ENCODE measurements at regions not wholly inside any gene's neighbourhood (a gene's known extent, or its start where the extent isn't known, plus 50 kb on each side); places are given as distances from the start of the nearest gene placed in this dataset.

DNA sequence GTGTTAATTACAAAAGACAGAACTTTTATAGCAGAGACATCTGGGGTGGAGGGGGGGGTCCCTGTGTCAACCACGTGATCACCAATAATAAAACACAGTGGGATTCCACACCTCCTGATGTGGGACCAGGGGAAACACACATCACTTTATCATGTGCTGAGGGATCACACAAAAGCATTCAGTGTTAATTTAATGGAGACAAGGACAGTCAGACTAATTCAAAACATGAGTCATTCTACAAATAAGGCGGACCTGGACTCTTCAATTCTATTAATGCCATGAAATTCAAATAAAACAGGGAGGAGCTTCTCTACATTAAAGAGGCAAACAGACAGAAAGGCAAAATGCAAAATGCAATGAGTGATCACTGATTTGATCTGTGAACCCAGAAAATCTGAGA lies 67.3 kb upstream of the PFKP start:
- TF ChIP-seq, protein P1, sequence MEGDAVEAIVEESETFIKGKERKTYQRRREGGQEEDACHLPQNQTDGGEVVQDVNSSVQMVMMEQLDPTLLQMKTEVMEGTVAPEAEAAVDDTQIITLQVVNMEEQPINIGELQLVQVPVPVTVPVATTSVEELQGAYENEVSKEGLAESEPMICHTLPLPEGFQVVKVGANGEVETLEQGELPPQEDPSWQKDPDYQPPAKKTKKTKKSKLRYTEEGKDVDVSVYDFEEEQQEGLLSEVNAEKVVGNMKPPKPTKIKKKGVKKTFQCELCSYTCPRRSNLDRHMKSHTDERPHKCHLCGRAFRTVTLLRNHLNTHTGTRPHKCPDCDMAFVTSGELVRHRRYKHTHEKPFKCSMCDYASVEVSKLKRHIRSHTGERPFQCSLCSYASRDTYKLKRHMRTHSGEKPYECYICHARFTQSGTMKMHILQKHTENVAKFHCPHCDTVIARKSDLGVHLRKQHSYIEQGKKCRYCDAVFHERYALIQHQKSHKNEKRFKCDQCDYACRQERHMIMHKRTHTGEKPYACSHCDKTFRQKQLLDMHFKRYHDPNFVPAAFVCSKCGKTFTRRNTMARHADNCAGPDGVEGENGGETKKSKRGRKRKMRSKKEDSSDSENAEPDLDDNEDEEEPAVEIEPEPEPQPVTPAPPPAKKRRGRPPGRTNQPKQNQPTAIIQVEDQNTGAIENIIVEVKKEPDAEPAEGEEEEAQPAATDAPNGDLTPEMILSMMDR (IDR thresholded peaks at IDR 0.05; ENCODE audit: low read depth, low read length), result no peak
- Histone ChIP-seq H3K4me1 (ENCODE audit: low read depth) (no peaks in the 10 kb centered on the region), H3K4me3 (no peak overlapping the region), H3K36me3 (no peaks in the 10 kb centered on the region), H3K27ac (no peak overlapping the region), H3K9me3 (ENCODE audit: low read depth) (no peaks in the 10 kb centered on the region), H3K27me3 (no peaks in the 10 kb centered on the region)
- DNase-seq (ENCODE audit: low read depth in 1 of 2, low spot score in 1 of 2), result no peak

DNA sequence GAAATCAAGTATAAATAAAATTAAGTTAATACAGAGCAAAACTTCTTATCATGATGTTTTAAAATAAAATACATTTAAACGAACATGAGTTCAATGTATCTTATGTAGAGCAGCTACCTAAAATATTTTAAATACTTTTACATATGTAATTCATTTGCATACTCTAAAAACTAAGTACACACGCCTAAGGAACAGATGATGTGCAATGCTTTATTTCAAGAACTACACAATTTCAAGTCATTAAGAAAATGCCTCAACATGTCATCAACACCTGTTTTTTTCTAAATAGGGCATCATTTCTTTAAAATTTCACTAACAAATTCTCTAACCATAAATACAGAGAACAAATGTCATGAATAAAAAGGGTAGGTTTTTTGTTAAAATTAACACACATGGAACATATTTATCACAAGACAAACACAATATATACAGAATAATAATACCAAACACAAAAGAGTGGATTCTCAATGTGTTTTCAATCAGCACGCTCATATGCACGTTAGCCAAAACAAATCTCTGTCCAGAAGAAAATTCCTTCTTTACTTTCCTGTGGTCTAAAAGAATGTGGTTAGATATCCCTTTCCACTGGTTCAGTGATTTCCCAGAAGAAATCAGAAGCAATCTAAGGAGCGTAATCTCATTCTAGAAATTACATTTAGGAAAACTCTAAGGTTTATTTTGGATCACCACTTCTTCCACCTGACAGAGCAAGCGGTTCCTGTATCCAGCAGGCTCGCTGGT lies 73.0 kb upstream of the PFKP start:
- TF ChIP-seq, protein P1 (IDR thresholded peaks at IDR 0.05; ENCODE audit: low read depth, low read length), result no peak
- Histone ChIP-seq H3K9me3 (ENCODE audit: low read depth) (no peaks in the 10 kb centered on the region), H3K27ac (no peak overlapping the region), H3K4me3 (no peak overlapping the region), H3K4me1 (ENCODE audit: low read depth) (no peaks in the 10 kb centered on the region), H3K27me3 (no peaks in the 10 kb centered on the region), H3K36me3 (no peaks in the 10 kb centered on the region)
- no peak for DNase-seq (ENCODE audit: low read depth in 1 of 2, low spot score in 1 of 2)

DNA sequence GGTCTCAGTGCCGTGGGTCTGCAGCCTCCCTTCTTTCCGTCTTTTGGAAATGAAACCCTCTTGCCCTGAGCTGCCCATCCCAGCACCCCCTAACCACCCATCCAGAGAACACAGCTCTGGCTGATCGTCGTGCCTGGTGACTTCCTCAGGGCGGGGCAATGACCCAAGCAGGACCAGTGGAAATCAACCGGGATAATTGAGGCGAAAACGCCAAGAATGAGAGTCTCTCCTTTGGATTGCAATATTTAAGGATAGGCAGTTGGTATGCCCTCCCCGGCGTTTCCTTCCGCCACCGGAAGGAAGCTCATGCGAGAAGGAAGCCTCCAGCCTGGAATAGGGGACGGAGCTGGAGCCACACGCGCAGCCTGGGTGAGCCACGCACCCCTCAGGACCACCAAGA lies 73.7 kb upstream of the PFKP start:
- no peak for DNase-seq (ENCODE audit: low read depth in 1 of 2, low spot score in 1 of 2)
- Histone ChIP-seq H3K9me3 (ENCODE audit: low read depth) (no peaks in the 10 kb centered on the region), H3K4me1 (ENCODE audit: low read depth) (no peaks in the 10 kb centered on the region), H3K27ac (no peak overlapping the region), H3K27me3 (no peaks in the 10 kb centered on the region), H3K4me3 (no peak overlapping the region), H3K36me3 (no peaks in the 10 kb centered on the region)
- TF ChIP-seq, protein P1 (IDR thresholded peaks at IDR 0.05; ENCODE audit: low read depth, low read length), result no peak

DNA sequence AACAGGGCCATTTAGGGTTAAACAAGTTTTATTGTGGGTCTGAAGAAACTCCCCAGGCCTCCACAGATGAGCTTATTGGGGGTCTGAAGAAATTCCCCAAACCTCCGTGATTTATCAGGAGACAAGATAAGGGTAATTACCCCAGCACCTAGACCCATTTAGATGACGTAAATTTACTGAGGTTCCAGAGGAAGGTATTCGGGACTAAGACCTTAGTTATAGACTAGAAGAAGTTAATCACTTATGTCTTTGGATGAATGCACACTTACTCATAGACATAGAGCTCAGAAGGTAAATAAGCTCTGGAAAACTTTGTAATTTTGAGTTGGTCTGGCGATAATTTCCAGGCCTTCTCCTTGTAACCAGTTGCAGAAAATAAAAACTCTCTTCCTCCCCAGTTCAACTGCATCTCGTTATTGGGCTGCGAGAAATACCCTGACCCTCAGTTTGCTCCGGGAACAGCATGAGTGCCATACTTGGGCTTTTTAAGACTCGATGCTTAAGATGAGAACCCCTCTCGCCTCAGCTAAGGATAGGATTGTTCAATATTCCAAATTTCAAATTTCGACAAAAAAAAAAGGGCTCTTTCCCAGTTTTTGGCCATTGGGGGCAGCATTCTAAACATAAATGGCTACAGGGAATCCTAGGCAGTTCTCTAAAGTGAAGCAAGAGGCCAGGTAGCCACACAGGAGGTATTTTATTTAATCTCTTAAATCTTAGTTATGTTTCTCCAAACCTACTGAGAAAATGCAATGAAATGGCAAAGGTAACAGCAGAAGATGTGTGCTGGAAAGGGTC lies 74.7 kb upstream of the PFKP start:
- DNase-seq (ENCODE audit: low read depth in 1 of 2, low spot score in 1 of 2), result no peak
- H3K4me3 ChIP-seq, result no peak overlapping the region
- H3K36me3 ChIP-seq, result no peaks in the 10 kb centered on the region
- H3K9me3 ChIP-seq (ENCODE audit: low read depth), result no peaks in the 10 kb centered on the region
- no peaks in the 10 kb centered on the region for H3K27me3 ChIP-seq
- H3K27ac ChIP-seq, result no peak overlapping the region
- no peaks in the 10 kb centered on the region for H3K4me1 ChIP-seq (ENCODE audit: low read depth)
- TF ChIP-seq, protein P1 (IDR thresholded peaks at IDR 0.05; ENCODE audit: low read depth, low read length), result peak; percentile 24

DNA sequence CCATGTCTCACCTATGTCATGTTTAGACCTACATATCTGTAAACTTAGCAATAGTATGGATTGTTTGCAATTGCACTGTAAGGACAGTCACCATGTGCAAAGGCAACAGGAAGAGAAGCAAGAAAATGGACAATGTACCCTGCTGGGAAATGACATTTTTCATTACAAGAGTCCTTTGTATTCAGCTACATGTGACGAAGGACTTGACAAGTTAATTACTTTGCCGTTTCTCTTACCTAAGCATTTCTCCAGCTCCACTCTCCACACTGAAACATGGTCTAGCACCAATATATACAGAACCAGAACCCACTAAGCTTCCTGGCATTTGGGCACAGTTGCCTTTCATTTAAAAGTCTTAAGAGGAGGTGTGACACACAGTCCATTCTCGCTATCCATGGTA lies 76.6 kb upstream of the PFKP start:
- no peaks in the 10 kb centered on the region for H3K9me3 ChIP-seq (ENCODE audit: low read depth)
- DNase-seq (ENCODE audit: low read depth in 1 of 2, low spot score in 1 of 2), result no peak
- no peak overlapping the region for H3K27ac ChIP-seq
- no peak overlapping the region for H3K4me3 ChIP-seq
- no peaks in the 10 kb centered on the region for H3K4me1 ChIP-seq (ENCODE audit: low read depth)
- no peaks in the 10 kb centered on the region for H3K36me3 ChIP-seq
- H3K27me3 ChIP-seq, result no peaks in the 10 kb centered on the region
- TF ChIP-seq, protein P1 (IDR thresholded peaks at IDR 0.05; ENCODE audit: low read depth, low read length), result no peak

Data from cardiac muscle cell (in vitro differentiated cells and primary cell).